ENCODE measurements at regions not wholly inside any gene's neighbourhood (a gene's known extent, or its start where the extent isn't known, plus 50 kb on each side); places are given as distances from the start of the nearest gene placed in this dataset.
"Not testable (repeated sequence)": the region's sequence is repeated elsewhere in the genome, so short reads cannot be mapped to it uniquely, and the experiment has no call there.

DNA sequence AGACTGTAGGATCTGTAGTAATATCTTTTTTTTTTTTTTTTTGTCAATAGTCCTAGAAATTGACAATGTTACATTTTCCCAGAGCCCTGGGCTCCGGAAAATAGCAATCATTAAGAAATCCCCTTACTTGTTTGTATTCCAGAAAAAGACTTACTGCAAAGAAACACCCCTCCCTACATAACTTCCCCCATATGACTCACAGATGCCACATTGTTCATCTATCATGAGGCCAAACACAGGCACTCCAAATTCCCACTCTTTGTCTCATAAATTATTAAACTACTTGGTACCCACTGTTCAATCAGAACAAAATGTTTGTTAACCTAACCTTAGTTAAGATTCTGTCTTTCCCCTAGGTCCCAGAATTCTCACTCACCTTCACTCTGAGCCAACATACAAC is 53.5 kb downstream of the TEX51 start:
- no peak for DNase-seq

DNA sequence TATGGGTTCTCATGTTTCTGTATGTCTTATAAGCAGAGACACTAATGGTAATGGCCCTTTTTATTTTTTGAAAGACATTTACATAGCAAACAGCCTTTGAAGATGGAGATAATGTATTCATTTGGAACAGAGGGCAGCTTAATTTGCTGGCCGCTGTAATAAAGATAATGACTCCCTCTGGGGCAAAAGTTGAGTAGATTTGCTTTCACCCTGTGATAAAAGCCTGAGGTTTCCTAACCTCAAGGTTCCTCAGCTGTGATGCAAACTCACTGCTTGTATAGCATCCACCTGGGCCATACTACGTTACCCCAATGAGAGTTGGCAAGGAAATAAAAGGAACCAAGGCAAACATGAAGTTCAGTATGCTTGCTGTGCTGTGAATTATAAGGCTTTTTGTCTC is 54.8 kb downstream of the TEX51 start:
- no peak for DNase-seq

DNA sequence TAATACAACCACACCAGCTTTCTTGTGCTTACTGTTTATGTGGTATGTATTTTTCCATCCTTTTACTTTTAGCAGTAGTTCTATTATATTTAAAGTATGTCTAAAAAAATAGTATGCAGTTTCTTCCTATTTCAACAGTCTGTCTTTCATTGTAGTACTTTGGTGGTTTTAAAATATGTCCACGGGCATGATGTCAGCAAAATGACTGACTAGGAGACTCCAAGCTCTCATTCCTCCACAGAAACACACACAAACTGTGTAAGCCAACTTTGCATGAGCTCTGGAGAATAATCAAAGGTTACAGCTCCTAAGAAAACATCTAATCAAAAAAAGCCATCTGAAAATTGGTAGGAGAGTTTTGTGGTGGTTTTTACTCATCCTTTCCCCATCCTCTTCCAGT is 56.1 kb downstream of the TEX51 start:
- DNase-seq, result no peak

- not testable (repeated sequence) for DNase-seq
Measured at GRCh38 chr2:126956773-126957172, 58.1 kb downstream of the TEX51 start.

- no peak for DNase-seq
Measured at GRCh38 chr2:126963390-126963789, 64.7 kb downstream of the TEX51 start.

DNA sequence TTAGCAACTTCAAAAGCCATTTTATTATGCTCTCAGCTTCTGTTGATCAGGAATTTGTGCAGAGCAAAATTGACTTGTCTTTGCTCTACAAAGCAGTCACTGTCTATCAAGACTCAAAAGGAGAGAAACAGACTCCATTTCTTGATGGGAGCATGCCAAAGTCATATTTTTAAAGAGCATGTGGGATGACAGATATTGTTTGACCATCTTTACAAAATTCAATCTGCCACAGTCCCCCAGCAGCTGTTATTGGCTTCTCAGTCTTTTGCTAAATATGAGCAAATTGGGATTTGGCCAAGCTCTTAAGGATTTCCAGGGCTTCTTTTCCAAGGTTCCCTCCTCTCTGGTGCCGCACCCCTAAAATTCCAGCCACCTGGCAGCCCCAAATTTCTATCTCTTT is 67.9 kb downstream of the TEX51 start:
- no peak for DNase-seq

GRCh38 chr2:126970583-126970982 is 71.9 kb downstream of the TEX51 start:
- DNase-seq, result no peak

DNA sequence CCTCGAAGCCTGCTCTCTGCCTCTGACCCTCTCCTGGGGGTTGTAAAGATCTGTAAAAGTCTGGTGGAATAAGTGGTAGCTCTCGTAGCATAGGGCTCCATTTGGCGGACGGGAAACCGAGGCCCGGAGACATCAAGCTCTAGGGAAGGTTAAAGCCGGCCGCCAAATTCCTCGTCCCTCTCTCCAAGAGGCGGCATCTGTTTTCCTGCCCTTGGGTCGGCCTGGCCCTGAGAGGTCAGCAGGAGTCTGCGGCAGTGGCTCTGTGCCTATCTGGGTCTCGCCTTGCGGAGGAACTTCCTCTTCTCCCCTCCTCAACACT is 72.4 kb downstream of the TEX51 start:
- DNase-seq, result no peak

GRCh38 chr2:126971481-126972278 is 73.0 kb downstream of the TEX51 start:
- DNase-seq, result peak; percentile 68 to 74

DNA sequence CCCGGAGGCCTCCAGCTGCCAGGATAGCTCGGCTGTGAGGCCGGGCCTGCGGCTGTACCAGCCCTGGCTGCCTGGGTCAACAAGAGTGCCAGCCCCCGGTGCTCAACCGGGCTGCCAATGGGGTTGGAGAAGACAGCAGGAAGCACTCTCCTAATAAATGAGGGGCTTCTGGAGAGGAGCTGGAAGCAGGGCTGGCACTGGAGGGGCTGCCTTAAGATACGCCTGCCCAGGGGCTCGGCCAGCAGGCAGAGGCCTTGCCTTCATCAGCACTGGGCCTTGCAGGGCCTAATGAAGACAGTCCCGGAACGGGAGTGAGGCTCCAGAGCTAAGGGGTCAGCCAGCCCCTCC is 73.6 kb downstream of the TEX51 start:
- no peak for DNase-seq

- DNase-seq, result no peak
Measured at GRCh38 chr2:126973745-126974144, 75.1 kb downstream of the TEX51 start.

GRCh38 chr2:126975671-126976655 is 77.3 kb downstream of the TEX51 start:
- DNase-seq, result no peak

- no peak for DNase-seq
Measured at GRCh38 chr2:126976721-126977328, 78.1 kb downstream of the TEX51 start.

DNA sequence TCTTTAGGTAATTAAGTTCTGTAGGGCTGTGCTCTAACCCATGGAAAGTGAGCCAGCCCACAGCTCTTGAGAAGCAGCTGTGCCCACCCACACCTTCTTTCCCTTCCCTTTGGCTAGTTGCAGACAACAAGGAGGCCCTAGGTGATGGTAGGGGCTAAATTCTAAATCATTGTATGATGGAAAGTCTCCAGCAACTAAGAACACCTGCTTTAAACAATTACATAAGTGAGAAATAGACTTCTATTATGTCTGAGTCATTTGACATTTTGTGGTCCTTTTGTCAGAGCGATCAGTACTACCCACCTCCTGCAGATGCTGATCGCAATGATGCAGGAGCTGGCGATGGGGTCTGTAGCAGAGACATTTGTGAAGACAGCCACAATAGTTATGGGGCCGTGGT is 79.6 kb downstream of the TEX51 start:
- DNase-seq, result no peak

DNA sequence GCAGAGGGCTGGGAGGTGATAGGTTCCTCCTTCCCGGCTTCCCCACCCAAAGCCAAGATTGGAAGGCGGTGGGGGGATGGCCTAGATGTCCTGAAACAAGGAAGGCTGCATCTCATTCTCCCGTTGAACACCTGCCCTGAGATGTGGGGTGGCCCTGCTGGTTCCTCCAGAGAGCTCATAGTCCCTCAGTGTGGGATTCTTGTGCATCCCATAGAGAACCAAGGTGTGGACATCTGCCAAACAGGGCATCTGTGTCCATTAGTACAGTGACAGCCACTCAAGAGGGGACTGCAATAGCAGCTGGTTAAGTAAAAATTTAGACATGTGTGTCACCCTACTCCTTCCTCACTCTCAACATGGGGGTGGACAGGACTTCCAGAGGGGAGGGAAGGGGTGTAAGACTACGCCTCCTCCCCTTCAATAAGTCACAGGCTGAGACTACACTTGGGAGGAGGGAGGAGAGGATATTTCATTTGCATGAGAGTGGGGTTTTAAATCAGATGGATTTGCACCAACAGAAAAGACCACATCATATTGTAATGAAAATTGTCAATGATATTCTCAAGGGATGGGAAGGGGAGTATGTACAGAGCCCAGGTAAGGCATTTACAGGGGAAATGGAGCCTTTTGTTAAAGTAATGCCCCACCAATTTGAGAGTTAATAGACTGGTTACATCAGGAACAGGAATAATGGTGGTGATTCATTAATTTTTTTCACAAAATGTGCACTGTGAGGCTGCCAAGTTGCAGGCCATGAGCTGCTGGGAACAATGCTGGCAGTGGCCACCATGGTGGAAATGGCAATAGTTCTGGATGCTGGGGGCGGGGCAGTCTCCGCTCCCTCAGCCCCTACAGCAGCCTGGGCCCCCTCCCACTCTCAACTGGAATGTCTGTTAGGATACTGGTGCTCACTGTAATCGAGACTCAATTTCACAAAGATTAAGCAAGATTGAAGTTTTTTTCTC is 80.6 kb downstream of the TEX51 start:
- DNase-seq, result no peak

GRCh38 chr2:126981476-126981875 is 82.8 kb downstream of the TEX51 start:
- DNase-seq, result no peak

GRCh38 chr2:126982935-126983334 is 84.2 kb downstream of the TEX51 start:
- no peak for DNase-seq

DNA sequence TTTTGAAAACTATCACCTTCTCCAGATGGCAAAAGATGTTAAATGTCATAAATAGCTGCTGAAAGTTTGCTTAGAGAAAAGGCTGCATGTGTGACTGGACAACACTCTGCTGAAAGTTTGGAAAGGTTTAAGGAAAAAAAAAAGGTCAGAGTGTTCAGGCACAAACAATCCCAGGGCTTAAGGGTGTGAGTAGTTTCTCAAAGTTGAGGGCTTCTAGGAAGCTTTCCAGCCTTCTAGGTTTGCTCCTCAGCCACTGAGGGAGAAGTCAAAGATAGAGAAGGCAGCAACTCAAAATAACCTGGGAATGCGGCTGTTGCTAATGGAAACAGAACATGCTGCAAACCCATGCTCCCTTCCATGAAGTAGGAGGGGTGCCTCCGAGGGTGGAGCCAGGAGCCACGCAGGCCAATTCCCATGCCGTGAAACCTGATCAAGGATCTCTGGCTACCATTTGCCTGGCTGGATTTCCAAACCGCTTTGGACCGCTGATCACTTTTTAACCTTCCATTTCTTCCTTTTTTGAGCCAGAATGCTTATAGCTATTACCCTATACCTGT is 88.0 kb downstream of the TEX51 start:
- DNase-seq, result no peak

GRCh38 chr2:126988482-126988881 is 89.8 kb downstream of the TEX51 start:
- DNase-seq, result no peak

- not testable (repeated sequence) for DNase-seq
Measured at GRCh38 chr2:126989064-126989463, 90.4 kb downstream of the TEX51 start.

DNA sequence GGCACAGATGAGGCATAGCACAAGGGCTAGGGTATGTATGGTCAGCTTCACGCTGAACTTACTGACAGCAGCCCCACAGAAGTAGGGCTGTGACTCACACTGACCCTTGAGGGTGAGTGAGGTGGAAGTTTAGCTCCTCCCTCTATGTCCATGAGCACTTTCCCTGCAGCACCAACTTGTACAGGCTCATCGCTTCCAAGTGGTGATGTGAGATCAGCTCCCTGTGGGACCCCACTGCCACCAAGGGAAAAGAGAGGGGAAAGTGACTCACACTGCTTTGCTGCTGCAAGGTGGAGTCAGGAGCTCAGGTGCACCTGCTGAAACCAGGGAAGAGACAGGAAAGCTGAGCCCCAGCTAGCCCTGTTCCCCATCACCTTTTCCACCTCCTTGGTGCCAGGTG is 91.5 kb downstream of the TEX51 start:
- no peak for DNase-seq
